HG03045 (cell line): ENCODE measurements at regions not wholly inside any gene's neighbourhood (a gene's known extent, or its start where the extent isn't known, plus 50 kb on each side); places are given as distances from the start of the nearest gene placed in this dataset.

Source experiments
- ATAC-seq: cut with Tn5 transposase; IDR thresholded peaks from one replicate; pipeline ENCODE4 v1.9.1; 2021; ENCODE audit warnings: mild to moderate bottlenecking, moderate library complexity; ENCODE audit not compliant: unreplicated experiment

- ATAC-seq, result no peak
Observed at GRCh38 chr15:47177177-47177576, 540.1 kb upstream of the SEMA6D start.

GRCh38 chr15:47179988-47180387, 537.3 kb upstream of the SEMA6D start:
- no peak for ATAC-seq

- no peak for ATAC-seq
Observed at GRCh38 chr15:47182818-47183217, 534.5 kb upstream of the SEMA6D start.

GRCh38 chr15:47184003-47184907, 533.0 kb upstream of the SEMA6D start:
- ATAC-seq, result no peak

GRCh38 chr15:47184908-47185801, 532.1 kb upstream of the SEMA6D start:
- ATAC-seq, result no peak

- no peak for ATAC-seq
Observed at GRCh38 chr15:47186075-47186474, 531.2 kb upstream of the SEMA6D start.

- no peak for ATAC-seq
Observed at GRCh38 chr15:47188758-47189507, 528.4 kb upstream of the SEMA6D start.

- no peak for ATAC-seq
Observed at GRCh38 chr15:47194718-47195117, 522.6 kb upstream of the SEMA6D start.

GRCh38 chr15:47196048-47196447, 521.3 kb upstream of the SEMA6D start:
- ATAC-seq, result peak; percentile 86

- ATAC-seq, result no peak
Observed at GRCh38 chr15:47203993-47204392, 513.3 kb upstream of the SEMA6D start.

GRCh38 chr15:47206358-47206978, 510.8 kb upstream of the SEMA6D start:
- no peak for ATAC-seq

GRCh38 chr15:47209591-47209990, 507.7 kb upstream of the SEMA6D start:
- no peak for ATAC-seq

- ATAC-seq, result no peak
Observed at GRCh38 chr15:47212222-47213010, 504.9 kb upstream of the SEMA6D start.

GRCh38 chr15:47213883-47214282, 503.4 kb upstream of the SEMA6D start:
- no peak for ATAC-seq

- no peak for ATAC-seq
Observed at GRCh38 chr15:47218295-47218694, 499.0 kb upstream of the SEMA6D start.

- ATAC-seq, result no peak
Observed at GRCh38 chr15:47244361-47244760, 472.9 kb upstream of the SEMA6D start.

GRCh38 chr15:47246317-47246716, 471.0 kb upstream of the SEMA6D start:
- ATAC-seq, result no peak

GRCh38 chr15:47258521-47258920, 458.8 kb upstream of the SEMA6D start:
- ATAC-seq, result no peak

- no peak for ATAC-seq
Observed at GRCh38 chr15:47265686-47266085, 451.6 kb upstream of the SEMA6D start.

GRCh38 chr15:47266566-47266965, 450.7 kb upstream of the SEMA6D start:
- no peak for ATAC-seq
